DMS 273 treated with DMSO at 0.1 percent for 48 hours (cell line): ENCODE measurements at regions not wholly inside any gene's neighbourhood (a gene's known extent, or its start where the extent isn't known, plus 50 kb on each side); places are given as distances from the start of the nearest gene placed in this dataset.

Source experiments
- DNase-seq: peaks from one replicate; lab custom pipeline; 2025; lab: John Stamatoyannopoulos, UW

DNA sequence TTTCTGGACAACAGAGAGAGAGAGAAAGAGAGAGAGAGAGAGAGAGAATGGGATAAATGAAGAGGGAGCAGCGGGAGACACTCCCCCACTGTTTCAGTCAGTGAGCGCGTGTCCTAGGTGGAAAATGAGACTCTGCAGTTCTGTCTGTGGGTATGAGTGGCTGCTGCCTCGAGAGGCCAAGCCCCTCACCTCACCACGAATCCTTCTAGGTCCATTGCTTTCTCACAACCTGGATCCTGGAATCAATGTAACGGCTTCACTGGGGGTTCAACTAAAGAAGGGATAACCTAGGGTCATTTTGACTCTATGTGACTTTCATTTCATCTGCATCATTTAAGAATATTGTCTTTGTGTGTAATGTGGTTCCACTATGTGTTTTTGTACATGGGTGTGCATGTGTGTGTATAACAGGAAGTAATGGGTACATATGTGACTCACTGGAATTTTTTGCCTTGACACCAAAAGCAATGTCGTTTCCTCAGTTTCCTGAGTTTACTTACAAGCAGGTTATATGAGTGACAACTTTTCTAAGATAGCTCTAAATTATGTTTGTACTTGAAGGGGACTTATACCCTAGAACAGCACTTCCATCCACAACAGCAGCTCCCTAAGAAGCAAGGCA lies 221.4 kb upstream of the TRIB2 start:
- no peak for DNase-seq

DNA sequence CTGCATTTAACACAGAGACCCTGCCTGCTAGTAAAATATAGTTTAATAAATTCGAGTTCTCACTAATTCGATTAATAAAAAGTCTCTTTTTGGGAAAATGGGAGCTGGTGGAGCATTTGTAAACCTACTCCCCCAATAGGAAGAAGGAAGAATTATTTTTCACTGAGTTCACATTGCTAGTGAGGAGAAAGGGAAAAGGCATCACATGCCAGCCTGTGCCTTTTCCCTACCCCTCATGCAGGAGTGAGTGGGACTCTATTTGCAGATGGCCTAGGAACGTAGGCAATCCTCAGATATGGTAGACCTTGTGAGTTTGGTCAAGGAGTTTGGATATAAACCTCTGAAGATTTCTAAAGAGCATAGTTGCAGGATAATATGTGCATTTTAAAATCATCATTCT lies 218.4 kb upstream of the TRIB2 start:
- no peak for DNase-seq

DNA sequence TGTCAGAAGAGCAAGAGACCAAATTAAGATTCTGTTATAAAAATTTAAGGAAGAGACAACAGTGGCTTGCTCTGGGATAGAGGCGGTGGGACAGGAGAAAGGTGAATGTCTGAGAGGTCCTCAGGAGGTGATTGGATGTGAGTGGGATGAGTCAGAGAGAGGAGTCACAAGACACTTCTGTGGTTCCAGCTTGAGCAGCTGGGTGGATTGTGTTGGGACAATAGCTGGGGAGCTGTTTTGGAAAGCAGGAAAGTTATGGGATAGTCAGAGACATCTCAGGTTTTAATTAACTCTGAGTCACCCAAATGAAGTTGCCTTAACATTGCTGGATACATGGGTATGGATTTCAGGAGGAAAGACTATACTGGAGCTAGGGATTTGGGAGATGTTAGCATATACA lies 218.0 kb upstream of the TRIB2 start:
- DNase-seq = no peak

DNA sequence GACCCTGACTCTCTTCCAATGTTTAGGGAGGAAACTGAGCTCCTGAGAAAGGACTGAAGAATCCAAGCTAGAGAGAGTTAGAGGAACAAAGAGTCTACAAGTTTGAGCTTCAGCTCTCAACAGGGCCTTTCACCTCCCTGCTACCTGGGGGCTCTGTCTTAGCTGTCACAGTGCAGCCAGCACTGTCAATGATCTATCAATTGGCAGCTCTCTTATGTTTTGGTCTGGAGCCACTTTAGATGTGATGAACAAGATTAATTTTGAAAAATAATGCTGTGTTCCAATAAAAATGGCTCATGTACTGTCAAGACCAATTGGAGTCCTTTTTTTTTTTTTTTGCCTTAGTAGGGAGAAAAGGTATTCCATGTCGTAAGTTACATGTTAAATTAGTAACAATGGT lies 215.8 kb upstream of the TRIB2 start:
- DNase-seq = no peak

DNA sequence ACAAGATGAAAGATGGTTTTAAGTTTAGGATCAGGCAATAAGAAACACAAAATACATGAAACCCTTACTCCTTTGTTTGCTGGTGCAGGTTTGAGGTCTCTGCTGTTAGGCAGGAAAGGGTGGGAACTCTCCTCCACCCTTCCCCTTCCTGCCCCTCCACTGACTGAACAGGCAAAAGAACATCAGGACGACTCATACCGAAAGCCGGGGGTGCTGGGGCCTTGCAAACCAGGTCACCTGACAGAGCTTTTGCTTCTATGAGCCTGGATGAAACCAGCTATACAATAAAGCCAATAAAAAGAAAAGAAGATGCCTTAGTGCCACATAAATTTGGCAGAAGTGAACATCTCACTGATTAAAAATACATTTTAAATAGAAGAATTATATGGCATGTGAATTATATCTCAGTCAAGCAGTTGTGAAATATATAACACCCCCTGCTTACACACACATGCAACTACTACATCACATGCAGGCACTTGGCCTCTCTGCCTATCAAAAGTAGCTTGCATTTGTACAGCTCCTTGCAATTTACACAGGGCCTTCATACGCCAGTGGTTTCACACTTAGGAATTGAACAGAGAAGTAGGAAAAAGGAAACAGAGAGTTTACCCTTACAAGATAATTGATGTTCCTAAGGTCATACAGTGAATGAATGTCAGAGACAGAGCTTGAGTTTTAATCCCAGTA lies 215.1 kb upstream of the TRIB2 start:
- no peak for DNase-seq

DNA sequence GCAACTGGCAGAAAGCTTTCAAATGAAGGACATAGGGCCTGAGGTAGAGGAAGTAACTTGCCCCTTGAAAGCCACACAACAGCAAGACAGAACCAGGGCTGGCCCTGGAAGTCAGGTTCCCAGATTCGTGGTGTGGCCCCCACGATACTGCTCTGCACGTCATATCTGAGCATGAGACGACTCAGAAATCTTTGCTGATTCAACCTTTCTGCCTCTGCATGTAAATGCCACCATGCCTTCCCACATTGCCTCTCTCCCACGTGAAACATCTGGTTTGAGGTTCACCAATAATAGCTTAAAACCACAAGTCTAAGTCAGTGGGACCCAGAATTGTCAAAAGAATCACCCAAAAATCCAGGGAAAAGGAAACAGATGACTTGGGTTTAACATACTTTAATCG lies 214.0 kb upstream of the TRIB2 start:
- no peak for DNase-seq

DNA sequence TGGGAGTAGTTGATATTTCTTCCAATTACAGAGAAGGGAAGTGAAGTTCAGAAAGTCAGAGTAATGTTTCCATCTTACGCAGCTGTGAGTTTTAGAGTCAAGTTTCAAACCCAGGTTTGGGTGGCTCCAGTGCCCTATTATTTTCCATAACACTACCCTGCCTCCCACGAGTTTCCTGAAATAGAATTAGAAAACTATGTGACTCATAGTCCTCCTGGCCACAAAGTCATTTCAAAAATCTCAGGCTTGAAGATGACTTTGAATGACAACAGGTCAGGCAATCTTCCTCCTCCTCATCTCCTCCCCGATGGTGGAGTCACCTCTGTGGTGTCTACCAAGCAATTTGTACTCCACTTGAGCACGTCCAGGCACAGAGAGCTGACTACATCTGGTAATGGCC lies 212.3 kb upstream of the TRIB2 start:
- no peak for DNase-seq

DNA sequence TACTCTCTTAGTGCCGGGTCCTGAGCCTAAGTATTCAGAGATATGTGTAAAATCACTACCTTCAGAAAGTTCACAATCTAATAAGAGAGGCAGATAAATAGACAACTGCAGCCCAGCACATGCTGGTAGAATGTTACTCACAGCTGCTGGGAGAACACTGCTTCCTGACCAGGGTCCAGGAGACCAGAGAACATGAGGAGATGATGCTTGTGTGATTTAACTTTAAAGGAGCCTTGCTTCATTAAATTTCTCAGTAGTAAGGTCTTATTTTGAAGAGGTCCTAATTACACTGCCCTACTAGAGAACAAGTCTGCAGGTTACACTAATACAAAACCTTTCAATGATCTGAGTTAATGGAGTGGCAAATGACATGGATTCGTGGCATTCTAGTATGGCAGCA lies 209.9 kb upstream of the TRIB2 start:
- no peak for DNase-seq

DNA sequence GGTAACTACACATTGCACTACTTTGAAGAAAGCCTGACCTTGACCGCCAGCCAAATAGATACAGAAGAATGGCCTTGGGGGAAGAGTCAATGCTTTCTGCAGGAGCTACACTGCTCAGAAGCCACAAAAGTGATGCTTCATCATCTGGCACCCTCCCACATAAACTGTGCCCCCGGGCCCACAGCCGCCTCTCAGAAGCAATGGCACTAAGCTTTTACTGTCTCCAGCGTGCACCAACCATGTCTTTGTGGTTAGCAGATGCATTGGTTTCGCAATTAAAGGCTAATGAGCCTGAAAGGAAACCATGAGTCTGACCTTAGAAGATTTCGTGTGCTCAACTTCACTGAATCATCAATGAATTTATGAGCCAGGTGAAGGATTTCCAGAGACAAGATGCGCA lies 209.4 kb upstream of the TRIB2 start:
- DNase-seq = no peak

DNA sequence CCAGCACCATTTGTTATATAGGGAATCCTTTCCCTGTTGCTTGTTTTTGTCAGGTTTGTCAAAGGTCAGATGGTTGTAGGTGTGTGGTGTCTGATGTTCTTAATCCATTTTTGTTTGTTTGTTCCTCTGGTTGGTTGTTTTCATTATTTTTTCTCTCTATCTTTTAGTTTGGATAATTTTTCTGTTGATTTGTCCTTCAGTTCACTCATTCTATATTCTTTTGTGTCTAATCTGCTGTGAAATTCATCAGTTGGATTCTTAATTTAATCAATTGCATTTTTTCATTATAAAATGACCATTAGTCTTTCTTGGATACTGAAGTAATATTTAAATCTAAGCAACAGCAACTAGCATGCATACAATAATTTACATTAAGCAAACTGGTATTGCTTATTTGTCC lies 206.7 kb upstream of the TRIB2 start:
- DNase-seq = no peak

DNA sequence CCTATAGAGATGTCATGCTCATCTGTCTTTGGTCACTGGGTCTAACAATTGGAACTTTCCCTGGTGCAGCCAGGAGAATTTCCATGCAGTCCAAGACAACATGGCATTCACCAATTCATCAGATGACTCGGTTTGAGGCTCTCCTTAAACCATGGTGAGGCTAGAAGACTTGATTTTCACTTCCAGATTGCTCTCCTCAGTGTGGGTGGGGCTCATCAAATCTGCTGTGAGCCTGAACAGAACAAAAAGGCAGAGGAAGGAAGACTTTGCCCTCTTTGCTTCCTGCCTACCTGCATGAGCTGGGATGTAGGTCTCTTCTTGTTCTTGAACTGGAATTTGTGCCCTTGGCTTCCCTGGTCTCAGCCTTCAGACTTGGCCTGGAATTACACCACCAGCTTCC lies 203.4 kb upstream of the TRIB2 start:
- DNase-seq = no peak

DNA sequence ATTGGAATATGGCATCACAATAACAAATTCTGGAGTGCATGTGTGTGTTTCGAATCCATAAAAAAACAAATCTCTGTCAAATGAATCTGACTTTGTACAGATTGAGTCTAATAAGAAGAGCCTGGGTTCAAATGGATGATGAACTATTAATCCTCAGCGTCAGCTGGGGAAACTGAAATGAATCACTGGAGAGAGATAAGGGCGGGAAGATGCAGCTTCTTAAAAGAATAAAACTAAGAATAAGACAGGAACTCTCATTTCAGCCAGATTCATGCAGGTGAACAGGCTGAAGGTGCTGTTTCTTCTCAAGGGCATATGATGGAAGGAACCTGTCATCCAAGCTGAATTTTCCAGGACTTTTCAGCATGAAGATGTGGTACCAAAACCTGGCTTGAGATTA lies 202.6 kb upstream of the TRIB2 start:
- no peak for DNase-seq

DNA sequence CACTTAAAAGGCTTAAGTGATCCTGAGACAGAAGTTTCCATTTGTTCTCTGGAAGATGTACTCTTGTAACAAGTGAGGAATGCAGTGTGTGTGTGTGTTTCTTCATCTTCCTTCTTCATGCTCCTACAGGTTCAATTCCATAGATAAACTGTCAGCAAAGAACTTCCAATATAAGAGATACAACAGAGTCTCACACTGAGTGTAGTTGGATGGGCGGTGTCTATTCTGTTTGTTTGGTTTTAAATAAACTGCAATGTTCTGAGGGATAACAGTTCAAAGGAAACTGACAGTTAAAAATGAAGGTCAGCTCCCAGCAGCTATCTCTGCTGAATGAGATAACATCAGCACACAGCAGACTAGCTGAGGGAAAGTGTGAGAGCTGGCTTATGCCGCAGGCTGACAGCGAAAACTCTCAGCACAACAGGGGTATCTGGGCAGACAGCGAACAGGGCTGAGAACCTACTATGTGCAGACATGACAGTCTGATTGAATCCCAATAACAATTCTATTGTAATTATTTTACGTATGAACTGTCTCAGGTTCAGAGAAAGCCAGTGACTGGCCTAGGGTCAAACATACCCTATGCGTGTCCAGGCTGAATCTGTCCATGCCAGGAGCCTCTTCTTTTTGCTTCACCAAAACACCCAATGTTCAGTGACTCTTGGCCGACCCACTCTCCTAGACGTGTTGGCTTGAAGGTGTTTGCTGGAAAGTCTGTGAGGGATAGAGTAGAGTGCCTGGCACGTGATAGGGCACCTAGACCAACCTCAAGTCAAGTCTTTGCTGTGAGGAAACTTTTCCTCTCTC lies 201.9 kb upstream of the TRIB2 start:
- no peak for DNase-seq

DNA sequence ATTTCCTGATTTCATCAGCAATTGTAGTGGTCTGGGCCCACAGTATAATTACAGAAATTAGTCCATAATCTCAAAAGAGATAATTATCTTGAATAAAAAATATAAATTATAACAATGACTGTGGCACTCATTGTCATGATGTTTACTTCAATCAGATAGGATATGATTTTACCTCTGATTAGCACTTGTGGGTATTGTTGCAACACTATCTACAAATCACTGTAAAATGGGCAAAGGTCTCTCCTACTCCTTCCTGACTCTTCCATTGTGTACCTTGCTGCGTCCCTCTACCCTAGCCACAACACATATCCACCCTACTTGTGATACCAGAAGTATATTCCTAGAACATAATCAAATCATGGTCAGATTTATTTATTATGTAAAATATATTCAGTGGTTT lies 200.9 kb upstream of the TRIB2 start:
- no peak for DNase-seq

DNA sequence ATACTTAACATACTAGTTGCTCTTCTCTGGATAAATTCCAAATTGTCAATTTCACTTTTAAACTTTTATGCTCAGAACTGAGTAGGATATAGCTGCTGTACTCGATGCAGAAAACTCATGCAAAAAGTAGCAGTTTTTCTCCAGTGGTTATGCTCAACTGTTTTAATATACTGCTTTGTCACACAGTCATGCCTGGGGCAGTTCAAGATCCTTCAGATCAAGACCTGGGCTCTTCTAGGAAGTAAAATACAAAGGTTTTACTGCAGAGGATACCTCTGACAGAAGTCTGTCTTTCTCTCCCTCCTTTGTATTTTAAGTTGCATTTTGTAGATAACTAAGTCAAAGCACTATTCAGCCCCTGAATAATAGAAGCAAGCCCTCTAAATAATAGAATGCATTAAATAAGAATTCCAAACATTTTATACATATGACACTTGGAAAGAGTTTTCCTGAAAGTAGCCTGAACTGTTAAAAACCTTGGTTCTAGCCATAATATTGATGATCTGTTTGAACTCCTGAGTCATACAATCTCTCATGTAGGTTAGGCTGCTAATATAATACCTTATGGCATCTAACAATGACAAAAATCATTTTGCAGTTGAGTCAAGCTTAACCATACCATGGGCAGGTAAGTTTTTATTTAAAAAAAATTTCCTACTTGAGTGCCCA lies 183.3 kb upstream of the TRIB2 start:
- no peak for DNase-seq

DNA sequence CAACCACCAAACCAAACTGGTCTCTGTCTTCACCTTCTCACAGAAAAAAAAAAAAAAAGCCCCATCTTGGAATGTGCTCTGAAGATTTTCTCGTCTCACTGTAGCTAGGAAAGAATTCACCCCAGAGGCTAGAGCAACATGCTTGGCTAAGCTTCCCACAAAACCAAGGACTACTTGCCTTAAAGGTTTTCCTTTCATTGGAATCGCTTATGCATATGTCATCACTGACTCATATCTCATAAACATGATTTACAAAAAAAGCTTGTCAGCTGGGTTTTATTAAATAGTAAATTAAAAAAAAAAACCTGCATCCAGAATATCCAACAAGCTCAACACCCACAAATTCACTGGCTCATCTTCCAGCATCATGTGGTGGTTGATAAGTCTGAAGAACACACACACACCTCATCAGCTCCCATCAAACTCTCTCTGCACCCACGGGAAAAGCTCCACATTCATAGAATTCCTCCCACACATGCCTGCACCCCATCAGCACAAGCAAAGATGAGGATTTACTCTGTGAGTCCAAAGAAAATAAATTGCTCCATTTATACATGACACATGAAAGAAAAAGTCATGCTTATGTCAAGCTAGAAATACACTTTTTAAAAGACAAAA lies 182.0 kb upstream of the TRIB2 start:
- DNase-seq = no peak

DNA sequence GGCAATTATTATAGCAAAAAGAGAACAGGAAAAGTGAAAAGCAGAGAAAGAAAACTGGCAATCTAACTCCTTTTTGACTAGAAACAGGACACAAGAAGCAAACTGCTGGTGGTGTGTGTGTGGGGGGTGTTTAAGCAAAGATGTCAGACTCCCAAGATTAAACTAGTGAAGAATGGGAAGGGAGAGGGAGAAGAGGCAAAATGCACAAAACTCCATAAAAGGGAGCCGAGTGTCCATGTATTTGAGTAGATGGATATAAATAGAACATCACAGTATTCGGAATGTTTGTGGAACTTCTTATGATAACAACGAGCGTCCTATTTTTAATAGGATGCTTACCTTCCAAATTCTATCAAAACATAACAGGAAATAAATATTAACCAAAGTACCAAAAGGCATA lies 179.8 kb upstream of the TRIB2 start:
- DNase-seq = no peak

DNA sequence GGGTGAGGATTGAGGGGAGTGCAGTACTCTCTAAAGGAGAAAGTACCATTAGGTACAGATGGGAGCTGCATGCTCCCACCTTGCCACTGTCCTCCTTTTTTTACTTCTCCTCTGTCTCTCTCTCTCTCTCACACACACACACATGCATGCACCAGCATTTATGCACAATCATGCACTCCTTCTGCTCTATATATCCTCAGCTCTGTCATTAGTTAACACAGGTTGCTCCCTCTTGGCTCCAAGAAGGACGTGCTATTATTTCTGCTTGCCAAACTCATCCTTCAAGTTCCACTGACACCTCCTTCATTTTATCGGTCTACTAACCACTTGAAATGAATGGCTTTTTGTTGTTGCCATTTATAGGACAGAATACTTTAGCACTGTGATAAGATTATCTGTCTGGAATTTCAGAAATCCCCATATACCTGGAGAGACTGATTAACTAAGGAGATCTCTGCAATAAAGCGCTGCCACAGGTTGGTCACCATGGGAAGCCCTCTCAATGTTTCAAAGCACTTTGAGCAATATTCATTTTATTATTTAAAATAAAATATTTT lies 178.5 kb upstream of the TRIB2 start:
- DNase-seq = no peak

DNA sequence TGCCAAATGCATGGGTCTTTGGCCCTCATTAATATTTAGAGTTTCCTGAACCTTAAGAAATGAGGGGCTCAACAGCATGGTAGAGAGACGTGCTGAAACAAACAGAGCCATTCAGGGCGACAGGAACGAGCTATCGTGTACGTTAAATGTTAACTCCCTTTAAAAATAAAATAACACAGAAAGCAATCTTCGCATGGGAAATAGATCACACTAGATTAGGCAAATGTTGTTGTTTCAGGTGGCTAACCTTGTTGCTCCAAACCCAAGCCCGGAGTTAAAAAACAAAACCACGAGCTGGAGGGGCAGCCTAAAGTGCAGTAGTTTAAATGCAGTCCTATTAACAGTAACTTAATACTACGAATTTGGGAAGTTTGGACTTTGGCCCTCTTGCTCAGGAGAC lies 177.4 kb upstream of the TRIB2 start:
- no peak for DNase-seq

DNA sequence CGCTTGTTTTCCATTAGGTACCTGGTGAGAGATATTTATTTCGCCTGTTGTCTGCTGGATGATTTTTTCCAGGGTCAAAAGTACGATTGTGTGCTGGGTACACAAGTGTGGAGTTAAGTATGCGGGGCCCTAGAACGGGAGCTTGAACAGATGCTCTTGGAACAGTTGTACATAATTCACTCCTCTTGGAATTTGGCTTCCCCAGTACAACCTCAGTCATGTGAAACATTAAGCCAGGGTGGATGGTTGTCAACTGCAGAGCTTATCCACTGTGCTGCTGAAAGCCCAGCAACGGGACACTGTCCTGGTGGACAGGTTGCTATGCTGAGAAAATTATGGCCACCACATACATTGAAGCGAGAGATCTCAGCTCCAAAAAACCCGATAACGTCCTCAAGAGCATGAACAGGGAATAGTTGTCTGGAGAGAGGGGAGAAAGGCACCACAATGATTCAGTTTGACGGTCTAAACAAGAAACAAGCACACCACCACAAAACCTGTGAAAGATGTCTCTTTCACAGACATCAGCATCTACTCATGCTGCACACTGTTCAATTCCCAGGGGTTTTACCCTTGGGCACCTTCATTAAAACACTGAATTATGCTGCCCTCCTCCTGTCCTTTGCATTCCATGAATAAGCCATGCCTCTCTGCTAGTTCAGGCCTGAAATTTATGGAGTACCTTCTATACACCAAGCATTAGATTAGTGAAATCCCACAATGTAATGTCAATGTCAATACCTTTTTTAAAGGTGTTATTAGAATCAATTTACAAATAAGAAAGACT lies 176.8 kb upstream of the TRIB2 start:
- DNase-seq = no peak
